AG09309 (cell line): ENCODE measurements at regions not wholly inside any gene's neighbourhood (a gene's known extent, or its start where the extent isn't known, plus 50 kb on each side); places are given as distances from the start of the nearest gene placed in this dataset.

Source experiments
- DNase-seq: peaks from one replicate; pipeline ENCODE4 v3.0.0-alpha.2; 2010; ENCODE audit warnings: low read depth
- H3K4me3 ChIP-seq: 2 replicates; pipeline ENCODE4 v1.5.1; 2011; ENCODE audit warnings: mild to moderate bottlenecking, low read depth, low read length, moderate library complexity; ENCODE audit not compliant: control insufficient read depth
- CTCF ChIP-seq: IDR thresholded peaks from 2 replicates; pipeline ENCODE4 v1.5.1; 2011; ENCODE audit warnings: mild to moderate bottlenecking, low read depth, low read length, inconsistent platforms; ENCODE audit not compliant: insufficient read depth, control insufficient read depth; ENCODE audit errors: missing control alignments

GRCh38 chr5:82833277-82833676 lies 243.9 kb downstream of the TMEM167A start:
- TF ChIP-seq CTCF: no peak
- no peak for DNase-seq
- no peak overlapping the region for H3K4me3 ChIP-seq

- no peak overlapping the region for H3K4me3 ChIP-seq
- TF ChIP-seq CTCF: no peak
- no peak for DNase-seq
Observed at GRCh38 chr5:82832445-82832844, 244.7 kb downstream of the TMEM167A start.

GRCh38 chr5:82828211-82828610 lies 249.0 kb downstream of the TMEM167A start:
- no peak overlapping the region for H3K4me3 ChIP-seq
- no peak for TF ChIP-seq CTCF

GRCh38 chr5:82827651-82828050 lies 249.5 kb downstream of the TMEM167A start:
- no peak overlapping the region for H3K4me3 ChIP-seq
- no peak for TF ChIP-seq CTCF
- no peak for DNase-seq

More at GRCh38 chr5:82828211-82828610, 249.0 kb downstream of the TMEM167A start:
- DNase-seq: no peak

GRCh38 chr5:82822634-82822927 lies 254.6 kb downstream of the TMEM167A start:
- DNase-seq: no peak
- no peak overlapping the region for H3K4me3 ChIP-seq
- no peak for TF ChIP-seq CTCF

- DNase-seq: no peak
- TF ChIP-seq CTCF: no peak
- no peak overlapping the region for H3K4me3 ChIP-seq
Observed at GRCh38 chr5:82821846-82822633, 255.2 kb downstream of the TMEM167A start.
